Upper lobe of left lung (tissue), 6 donors: ENCODE measurements at regions not wholly inside any gene's neighbourhood (a gene's known extent, or its start where the extent isn't known, plus 50 kb on each side); places are given as distances from the start of the nearest gene placed in this dataset.

Experiments
- ATAC-seq, 2 donors: fragments of 200-7000 bp; cut with Tn5 transposase; one replicate each; pipeline ENCODE4 v1.9.1; 2022; ENCODE audit warnings: mild to moderate bottlenecking in 2 of 2, moderate library complexity in 2 of 2; ENCODE audit not compliant: low FRiP score in 2 of 2
- DNase-seq, 2 donors: peaks; one replicate each; pipeline ENCODE4 v3.0.0-alpha.2; 2019 to 2020
- H3K27ac ChIP-seq, 4 donors: fragments of 200-600 bp; sonication (generic); one replicate each; pipeline ENCODE4 v1.5.1; 2016 to 2019
- H3K27me3 ChIP-seq, 4 donors: fragments of 200-600 bp; sonication (generic); one replicate each; pipeline ENCODE4 v1.5.1; 2017 to 2019
- H3K36me3 ChIP-seq, 4 donors: fragments of 200-600 bp; sonication (generic); one replicate each; pipeline ENCODE4 v1.5.1; 2016 to 2019
- H3K4me1 ChIP-seq, 4 donors: fragments of 200-600 bp; sonication (generic); one replicate each; pipeline ENCODE4 v1.5.1; 2018 to 2019
- H3K4me3 ChIP-seq, 4 donors: fragments of 200-600 bp; sonication (generic); one replicate each; pipeline ENCODE4 v1.5.1; 2017 to 2019; ENCODE audit warnings: mild to moderate bottlenecking in 2 of 4, moderate library complexity in 1 of 4
- H3K9me3 ChIP-seq, 4 donors: fragments of 200-600 bp; sonication (generic); one replicate each; pipeline ENCODE4 v1.5.1; 2018 to 2019
- CTCF ChIP-seq, 6 experiments: fragments of 450-650 bp in 4 of 6; fragments of 200-600 bp in 2 of 6; sonication (generic) in 2 of 6; IDR thresholded peaks; one replicate each; pipeline ENCODE4 v1.5.1; 2016 to 2019; ENCODE audit warnings: antibody characterized with exemption in 6 of 6
- EP300 ChIP-seq, 4 donors: sonication (generic); formaldehyde crosslinking; IDR thresholded peaks; one replicate each; pipeline ENCODE4 v1.5.1; 2017; ENCODE audit warnings: antibody characterized with exemption in 4 of 4, control low read depth in 2 of 4
- POLR2A ChIP-seq, 4 donors: fragments of 450-650 bp; IDR thresholded peaks; one replicate each; pipeline ENCODE4 v1.5.1; 2016 to 2017; ENCODE audit warnings: antibody characterized with exemption in 4 of 4, mild to moderate bottlenecking in 2 of 4
- POLR2AphosphoS5 ChIP-seq, 2 donors: sonication (generic); formaldehyde crosslinking; IDR thresholded peaks; one replicate each; pipeline ENCODE4 v1.5.1; 2017; ENCODE audit warnings: antibody characterized with exemption in 2 of 2
- WGBS, 2 donors: methylation state at CpG; one replicate each; pipeline ENCODE4 v1.1.5; 2017 to 2018; 5-methylcytosine and 5-hydroxymethylcytosine counted together
- donor health status: DM: no; HTN: no; CAD: no; lungs with moderate emphysema.
- donor health status: DM: no; HTN: yes; CAD: no; lungs with severe emphysema.

DNA sequence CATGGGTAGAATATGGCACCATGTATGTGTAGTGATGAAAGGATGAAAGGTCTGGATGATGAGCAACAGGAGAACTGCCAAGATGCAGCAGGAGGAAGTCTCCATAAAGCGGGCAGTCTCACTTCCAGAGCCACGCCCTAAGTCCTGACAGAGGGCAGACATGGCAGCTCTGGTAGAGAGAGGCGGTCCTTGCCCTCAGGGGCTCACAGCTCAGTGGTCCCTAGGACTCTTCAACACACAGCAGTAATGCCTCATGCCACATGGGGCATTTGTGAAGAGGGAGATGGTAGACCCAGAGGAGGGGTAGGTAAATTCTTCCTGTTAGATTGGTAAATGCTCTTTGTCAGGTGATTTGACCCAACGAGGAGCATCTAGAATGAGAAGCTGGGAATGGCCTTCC lies 1088.4 kb downstream of the BCL11B start:
- no peaks in the 10 kb centered on the region for H3K9me3 ChIP-seq
- H3K27ac ChIP-seq = no peak overlapping the region
- WGBS, 2 donors = 90 to 91% methylated on average over 4 of the region's 4 CpGs
- peak in 1 of 2 donors; percentile 28 for ATAC-seq
- no peak for DNase-seq
- H3K36me3 ChIP-seq = no peaks in the 10 kb centered on the region
- no peak overlapping the region for H3K4me3 ChIP-seq
- no peaks in the 10 kb centered on the region for H3K27me3 ChIP-seq
- peaks cover 0 to 4% (median 0%) of the 10 kb centered on the region in 4 donors for H3K4me1 ChIP-seq
- TF ChIP-seq POLR2A (IDR thresholded peaks at IDR 0.05) (no peak), POLR2AphosphoS5 (IDR thresholded peaks at IDR 0.05) (no peak), EP300 (IDR thresholded peaks at IDR 0.05) (no peak), CTCF (IDR thresholded peaks at IDR 0.05) (no peak)

GRCh38 chr14:98184457-98184856 lies 1087.5 kb downstream of the BCL11B start:
- 79 to 92% methylated on average over 6 of the region's 6 CpGs for WGBS, 2 donors
- Histone ChIP-seq H3K36me3 (no peaks in the 10 kb centered on the region), H3K9me3 (no peaks in the 10 kb centered on the region), H3K27me3 (no peaks in the 10 kb centered on the region), H3K27ac (no peak overlapping the region), H3K4me1 (peaks cover 0 to 11% (median 0%) of the 10 kb centered on the region in 4 donors), H3K4me3 (no peak overlapping the region)
- ATAC-seq = no peak
- DNase-seq = no peak
- TF ChIP-seq EP300 (IDR thresholded peaks at IDR 0.05) (no peak), CTCF (IDR thresholded peaks at IDR 0.05) (no peak), POLR2AphosphoS5 (IDR thresholded peaks at IDR 0.05) (no peak), POLR2A (IDR thresholded peaks at IDR 0.05) (no peak)

GRCh38 chr14:98185036-98185435 lies 1087.0 kb downstream of the BCL11B start:
- Histone ChIP-seq H3K4me1 (peaks cover 0 to 11% (median 0%) of the 10 kb centered on the region in 4 donors), H3K27me3 (no peaks in the 10 kb centered on the region), H3K9me3 (no peaks in the 10 kb centered on the region), H3K4me3 (no peak overlapping the region), H3K36me3 (no peaks in the 10 kb centered on the region), H3K27ac (peak overlapping the region in 1 of 4 donors; percentile 21)
- DNase-seq (peak in 1 of 2 donors; percentile 0), ATAC-seq (no peak)
- 61 to 66% methylated on average over 3 to 8 of the region's 8 CpGs for WGBS, 2 donors
- TF ChIP-seq CTCF (IDR thresholded peaks at IDR 0.05) (no peak), EP300 (IDR thresholded peaks at IDR 0.05) (no peak), POLR2AphosphoS5 (IDR thresholded peaks at IDR 0.05) (no peak), POLR2A (IDR thresholded peaks at IDR 0.05) (no peak)

GRCh38 chr14:98186140-98186539 lies 1085.9 kb downstream of the BCL11B start:
- H3K9me3 ChIP-seq = no peaks in the 10 kb centered on the region
- H3K36me3 ChIP-seq = no peaks in the 10 kb centered on the region
- H3K4me1 ChIP-seq = peaks cover 0 to 11% (median 0%) of the 10 kb centered on the region in 4 donors
- ATAC-seq = no peak
- TF ChIP-seq POLR2A (IDR thresholded peaks at IDR 0.05) (no peak), CTCF (IDR thresholded peaks at IDR 0.05) (no peak), POLR2AphosphoS5 (IDR thresholded peaks at IDR 0.05) (no peak), EP300 (IDR thresholded peaks at IDR 0.05) (no peak)
- no peaks in the 10 kb centered on the region for H3K27me3 ChIP-seq
- H3K4me3 ChIP-seq = no peak overlapping the region
- WGBS, 2 donors = 74 to 79% methylated on average over 3 of the region's 3 CpGs
- no peak overlapping the region for H3K27ac ChIP-seq
- DNase-seq = no peak

- H3K4me3 ChIP-seq = no peak overlapping the region
- no peaks in the 10 kb centered on the region for H3K9me3 ChIP-seq
- 79 to 88% methylated on average over 2 of the region's 2 CpGs for WGBS, 2 donors
- TF ChIP-seq EP300 (IDR thresholded peaks at IDR 0.05) = no peak
- TF ChIP-seq POLR2A (IDR thresholded peaks at IDR 0.05) = no peak
- no peak for TF ChIP-seq CTCF (IDR thresholded peaks at IDR 0.05)
- no peak for TF ChIP-seq POLR2AphosphoS5 (IDR thresholded peaks at IDR 0.05)
- ATAC-seq = no peak
- no peaks in the 10 kb centered on the region for H3K27me3 ChIP-seq
- DNase-seq = no peak
- H3K36me3 ChIP-seq = no peaks in the 10 kb centered on the region
- H3K4me1 ChIP-seq = peaks cover 0 to 11% (median 0%) of the 10 kb centered on the region in 4 donors
- no peak overlapping the region for H3K27ac ChIP-seq
Measured at GRCh38 chr14:98187281-98187680, 1084.7 kb downstream of the BCL11B start.
